ENCODE measurements at regions not wholly inside any gene's neighbourhood (a gene's known extent, or its start where the extent isn't known, plus 50 kb on each side); places are given as distances from the start of the nearest gene placed in this dataset.
"Not testable (repeated sequence)": the region's sequence is repeated elsewhere in the genome, so short reads cannot be mapped to it uniquely, and the experiment has no call there.

GRCh38 chr2:95698146-95698545, 106.3 kb downstream of the TRIM43 start:
- TF ChIP-seq FOXA2 (IDR thresholded peaks at IDR 0.05) = no peak
- no peak for TF ChIP-seq MAX (IDR thresholded peaks at IDR 0.05)
- TF ChIP-seq SP1 (IDR thresholded peaks at IDR 0.05) = no peak
- TF ChIP-seq REST (IDR thresholded peaks at IDR 0.05) = no peak
- TF ChIP-seq RAD21 (IDR thresholded peaks at IDR 0.05) = no peak
- TF ChIP-seq NR2F2 (IDR thresholded peaks at IDR 0.05) = no peak
- TF ChIP-seq ATF3 (IDR thresholded peaks at IDR 0.05) = no peak
- TF ChIP-seq TAF1 (conservative IDR thresholded peaks at IDR 0.05) = no peak
- no peak for TF ChIP-seq HNF4G (IDR thresholded peaks at IDR 0.05)
- TF ChIP-seq HNF4A (conservative IDR thresholded peaks at IDR 0.05) = no peak
- no peak for TF ChIP-seq JUND (IDR thresholded peaks at IDR 0.05)
- no peak for TF ChIP-seq GABPA (IDR thresholded peaks at IDR 0.05 in 1 of 2, conservative IDR thresholded peaks at IDR 0.05 in 1 of 2)
- TF ChIP-seq CTCF (IDR thresholded peaks at IDR 0.05; ENCODE audit: low read depth, low read length, missing input control) = no peak
- no peak for TF ChIP-seq EGR1 (IDR thresholded peaks at IDR 0.05; ENCODE audit: low read depth in 2 of 2)
- no peak for TF ChIP-seq ZBTB33 (IDR thresholded peaks at IDR 0.05)
- no peak for TF ChIP-seq RXRA (IDR thresholded peaks at IDR 0.05)
- no peak for TF ChIP-seq YY1 (IDR thresholded peaks at IDR 0.05)
- no peak for DNase-seq (ENCODE audit: low spot score)
- WGBS = 90% methylated on average over 4 of the region's 4 CpGs
- Histone ChIP-seq H3K4me1 (ENCODE audit: control insufficient read depth in 4 of 4, insufficient read depth in 4 of 4, low read length in 3 of 4) (peaks cover 2 to 20% (median 14%) of the 10 kb centered on the region in 4 donors), H3K27me3 (ENCODE audit: control insufficient read depth in 4 of 4, insufficient read depth in 4 of 4, low read length in 3 of 4) (no peaks in the 10 kb centered on the region), H3K27ac (ENCODE audit: low read depth in 1 of 2, low read length in 2 of 2) (no peak overlapping the region), H3K4me3 (ENCODE audit: low read depth in 1 of 3, low read length in 3 of 3) (no peak overlapping the region), H3K36me3 (ENCODE audit: control insufficient read depth in 4 of 4, insufficient read depth in 3 of 4, low read depth in 1 of 4, low read length in 3 of 4) (no peaks in the 10 kb centered on the region), H3K9me3 (ENCODE audit: control insufficient read depth in 4 of 4, low read length in 3 of 4) (no peaks in the 10 kb centered on the region), H3K9ac (ENCODE audit: low read depth in 1 of 2, low read length in 2 of 2) (no peak overlapping the region)

- H3K36me3 ChIP-seq (ENCODE audit: control insufficient read depth in 4 of 4, insufficient read depth in 3 of 4, low read depth in 1 of 4, low read length in 3 of 4); H3K4me3 ChIP-seq (ENCODE audit: low read depth in 1 of 3, low read length in 3 of 3); H3K9me3 ChIP-seq (ENCODE audit: control insufficient read depth in 4 of 4, low read length in 3 of 4); H3K9ac ChIP-seq (ENCODE audit: low read depth in 1 of 2, low read length in 2 of 2); H3K27ac ChIP-seq (ENCODE audit: low read depth in 1 of 2, low read length in 2 of 2); H3K27me3 ChIP-seq (ENCODE audit: control insufficient read depth in 4 of 4, insufficient read depth in 4 of 4, low read length in 3 of 4); DNase-seq (ENCODE audit: low spot score): not testable (repeated sequence)
- H3K4me1 ChIP-seq (ENCODE audit: control insufficient read depth in 4 of 4, insufficient read depth in 4 of 4, low read length in 3 of 4) = peaks cover 2 to 16% (median 12%) of the 10 kb centered on the region in 4 donors
- 89% methylated on average over 5 of the region's 5 CpGs for WGBS
These were observed 107.7 kb downstream of the TRIM43 start for GRCh38 chr2:95699201-95700184.

Data from liver (tissue), 8 donors.